ENCODE measurements at regions not wholly inside any gene's neighbourhood (a gene's known extent, or its start where the extent isn't known, plus 50 kb on each side); places are given as distances from the start of the nearest gene placed in this dataset.
"Not testable (repeated sequence)": the region's sequence is repeated elsewhere in the genome, so short reads cannot be mapped to it uniquely, and the experiment has no call there.

GRCh38 chr6:14559746-14560536, 442.4 kb downstream of the CD83 start:
- H3K4me1 ChIP-seq (ENCODE audit: control insufficient read depth, insufficient read depth, low read length), result peaks cover 12% of the 10 kb centered on the region
- H3K4me3 ChIP-seq (ENCODE audit: insufficient read depth, low read depth, low read length), result no peak overlapping the region
- H3K27me3 ChIP-seq (ENCODE audit: control insufficient read depth, insufficient read depth, low read length, poor library complexity, severe bottlenecking), result no peaks in the 10 kb centered on the region
- no peaks in the 10 kb centered on the region for H3K36me3 ChIP-seq (ENCODE audit: control insufficient read depth, insufficient read depth, low read length)
- H3K27ac ChIP-seq (ENCODE audit: insufficient read depth, low read depth, low read length, poor library complexity, severe bottlenecking), result no peak overlapping the region
- H3K9me3 ChIP-seq (ENCODE audit: control insufficient read depth, low read length), result no peaks in the 10 kb centered on the region
- 69 to 80% methylated on average over 3 of the region's 3 CpGs for WGBS, 2 experiments

DNA sequence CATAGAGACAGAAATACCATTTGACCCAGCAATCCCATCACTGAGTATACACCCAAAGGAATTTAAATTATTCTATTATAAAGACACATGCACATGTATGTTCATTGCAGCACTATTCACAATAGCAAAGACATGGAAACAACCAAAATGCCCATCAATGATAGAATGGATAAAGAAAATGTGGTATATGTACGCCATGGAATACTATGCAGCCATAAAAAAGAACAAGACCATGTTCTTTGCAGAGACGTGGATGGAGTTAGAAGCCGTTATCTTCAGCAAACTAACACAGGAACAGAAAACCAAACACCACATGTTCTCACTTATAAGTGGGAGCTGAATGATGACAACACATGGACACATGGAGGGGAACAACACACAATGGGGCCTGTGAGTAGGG, 444.0 kb downstream of the CD83 start:
- not testable (repeated sequence) for H3K4me3 ChIP-seq (ENCODE audit: insufficient read depth, low read depth, low read length); H3K27ac ChIP-seq (ENCODE audit: insufficient read depth, low read depth, low read length, poor library complexity, severe bottlenecking)
- 84 to 86% methylated on average over 2 to 3 of the region's 3 CpGs for WGBS, 2 experiments

DNA sequence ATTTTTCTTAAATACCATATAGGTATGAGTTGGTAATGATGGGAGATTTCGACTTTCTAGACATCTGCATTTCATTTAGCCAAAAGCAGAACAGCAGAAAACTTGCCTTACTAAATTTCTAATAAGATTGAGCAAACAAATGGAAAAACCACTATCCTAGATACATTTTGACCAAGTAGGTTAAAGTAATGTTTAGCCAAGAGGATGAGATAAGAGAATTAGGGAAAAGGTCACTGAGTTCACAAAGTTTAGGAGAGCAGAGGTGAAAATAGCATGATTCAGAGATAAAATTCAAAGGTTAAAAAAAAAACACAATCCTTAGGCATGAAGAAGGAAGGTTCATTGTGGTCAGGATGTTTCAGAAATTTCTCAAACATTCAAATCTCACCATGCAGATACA, 450.3 kb downstream of the CD83 start:
- peaks cover 7% of the 10 kb centered on the region for H3K4me1 ChIP-seq (ENCODE audit: control insufficient read depth, insufficient read depth, low read length)
- no peaks in the 10 kb centered on the region for H3K36me3 ChIP-seq (ENCODE audit: control insufficient read depth, insufficient read depth, low read length)
- H3K27ac ChIP-seq (ENCODE audit: insufficient read depth, low read depth, low read length, poor library complexity, severe bottlenecking), result no peak overlapping the region
- H3K9me3 ChIP-seq (ENCODE audit: control insufficient read depth, low read length), result no peaks in the 10 kb centered on the region
- no peak overlapping the region for H3K4me3 ChIP-seq (ENCODE audit: insufficient read depth, low read depth, low read length)
- no CpG with 5 or more reads among the region's 1 CpG for WGBS, 2 experiments
- no peaks in the 10 kb centered on the region for H3K27me3 ChIP-seq (ENCODE audit: control insufficient read depth, insufficient read depth, low read length, poor library complexity, severe bottlenecking)

More for the DNA sequence above, 444.0 kb downstream of the CD83 start:
- H3K27me3 ChIP-seq (ENCODE audit: control insufficient read depth, insufficient read depth, low read length, poor library complexity, severe bottlenecking); H3K36me3 ChIP-seq (ENCODE audit: control insufficient read depth, insufficient read depth, low read length); H3K9me3 ChIP-seq (ENCODE audit: control insufficient read depth, low read length): not testable (repeated sequence)
- peaks cover 12% of the 10 kb centered on the region for H3K4me1 ChIP-seq (ENCODE audit: control insufficient read depth, insufficient read depth, low read length)

- H3K36me3 ChIP-seq (ENCODE audit: control insufficient read depth, insufficient read depth, low read length), result no peaks in the 10 kb centered on the region
- no peaks in the 10 kb centered on the region for H3K9me3 ChIP-seq (ENCODE audit: control insufficient read depth, low read length)
- no peak overlapping the region for H3K27ac ChIP-seq (ENCODE audit: insufficient read depth, low read depth, low read length, poor library complexity, severe bottlenecking)
- H3K4me1 ChIP-seq (ENCODE audit: control insufficient read depth, insufficient read depth, low read length), result peaks cover 14% of the 10 kb centered on the region
- H3K4me3 ChIP-seq (ENCODE audit: insufficient read depth, low read depth, low read length), result no peak overlapping the region
- WGBS, 2 experiments, result 94 to 100% methylated on average over 1 of the region's 1 CpG
- H3K27me3 ChIP-seq (ENCODE audit: control insufficient read depth, insufficient read depth, low read length, poor library complexity, severe bottlenecking), result no peaks in the 10 kb centered on the region
Observed at GRCh38 chr6:14569394-14569793, 451.8 kb downstream of the CD83 start.

- not testable (repeated sequence) for H3K27me3 ChIP-seq (ENCODE audit: control insufficient read depth, insufficient read depth, low read length, poor library complexity, severe bottlenecking); H3K4me3 ChIP-seq (ENCODE audit: insufficient read depth, low read depth, low read length); H3K9me3 ChIP-seq (ENCODE audit: control insufficient read depth, low read length); H3K36me3 ChIP-seq (ENCODE audit: control insufficient read depth, insufficient read depth, low read length); H3K27ac ChIP-seq (ENCODE audit: insufficient read depth, low read depth, low read length, poor library complexity, severe bottlenecking)
- WGBS, 2 experiments, result 91 to 97% methylated on average over 5 of the region's 5 CpGs
- peaks cover 14% of the 10 kb centered on the region for H3K4me1 ChIP-seq (ENCODE audit: control insufficient read depth, insufficient read depth, low read length)
Observed at GRCh38 chr6:14569874-14570273, 452.3 kb downstream of the CD83 start.

- H3K27ac ChIP-seq (ENCODE audit: insufficient read depth, low read depth, low read length, poor library complexity, severe bottlenecking), result no peak overlapping the region
- H3K9me3 ChIP-seq (ENCODE audit: control insufficient read depth, low read length), result no peaks in the 10 kb centered on the region
- no peaks in the 10 kb centered on the region for H3K27me3 ChIP-seq (ENCODE audit: control insufficient read depth, insufficient read depth, low read length, poor library complexity, severe bottlenecking)
- H3K4me1 ChIP-seq (ENCODE audit: control insufficient read depth, insufficient read depth, low read length), result peaks cover 14% of the 10 kb centered on the region
- H3K4me3 ChIP-seq (ENCODE audit: insufficient read depth, low read depth, low read length), result no peak overlapping the region
- H3K36me3 ChIP-seq (ENCODE audit: control insufficient read depth, insufficient read depth, low read length), result no peaks in the 10 kb centered on the region
- 91% methylated on average over 8 of the region's 8 CpGs for WGBS, 2 experiments
Observed at GRCh38 chr6:14571001-14571400, 453.4 kb downstream of the CD83 start.

GRCh38 chr6:14571746-14572145, 454.2 kb downstream of the CD83 start:
- Histone ChIP-seq H3K36me3 (ENCODE audit: control insufficient read depth, insufficient read depth, low read length) (no peaks in the 10 kb centered on the region), H3K4me3 (ENCODE audit: insufficient read depth, low read depth, low read length) (no peak overlapping the region), H3K9me3 (ENCODE audit: control insufficient read depth, low read length) (no peaks in the 10 kb centered on the region), H3K27ac (ENCODE audit: insufficient read depth, low read depth, low read length, poor library complexity, severe bottlenecking) (no peak overlapping the region), H3K4me1 (ENCODE audit: control insufficient read depth, insufficient read depth, low read length) (peaks cover 14% of the 10 kb centered on the region), H3K27me3 (ENCODE audit: control insufficient read depth, insufficient read depth, low read length, poor library complexity, severe bottlenecking) (no peaks in the 10 kb centered on the region)
- 94% methylated on average over 7 of the region's 7 CpGs for WGBS, 2 experiments

DNA sequence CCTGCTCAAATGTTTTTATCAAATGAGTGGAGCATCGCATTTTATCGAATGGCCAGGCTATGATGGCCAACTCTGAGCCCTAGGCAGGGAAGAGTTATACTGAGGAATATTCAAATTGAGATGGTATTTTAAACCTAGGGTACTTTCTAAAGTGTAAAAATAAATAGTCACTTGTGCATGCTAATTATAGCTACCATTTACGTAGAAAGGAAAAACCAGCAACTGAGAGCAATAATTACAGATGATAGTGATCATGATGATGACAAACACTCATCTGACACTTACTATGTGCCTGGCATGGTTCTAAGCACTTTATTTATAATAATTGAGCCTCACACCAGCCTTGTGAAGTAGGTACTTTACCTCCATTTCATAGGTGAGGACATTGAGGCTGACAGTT, 455.7 kb downstream of the CD83 start:
- WGBS, 2 experiments, result 90 to 98% methylated on average over 3 of the region's 3 CpGs

DNA sequence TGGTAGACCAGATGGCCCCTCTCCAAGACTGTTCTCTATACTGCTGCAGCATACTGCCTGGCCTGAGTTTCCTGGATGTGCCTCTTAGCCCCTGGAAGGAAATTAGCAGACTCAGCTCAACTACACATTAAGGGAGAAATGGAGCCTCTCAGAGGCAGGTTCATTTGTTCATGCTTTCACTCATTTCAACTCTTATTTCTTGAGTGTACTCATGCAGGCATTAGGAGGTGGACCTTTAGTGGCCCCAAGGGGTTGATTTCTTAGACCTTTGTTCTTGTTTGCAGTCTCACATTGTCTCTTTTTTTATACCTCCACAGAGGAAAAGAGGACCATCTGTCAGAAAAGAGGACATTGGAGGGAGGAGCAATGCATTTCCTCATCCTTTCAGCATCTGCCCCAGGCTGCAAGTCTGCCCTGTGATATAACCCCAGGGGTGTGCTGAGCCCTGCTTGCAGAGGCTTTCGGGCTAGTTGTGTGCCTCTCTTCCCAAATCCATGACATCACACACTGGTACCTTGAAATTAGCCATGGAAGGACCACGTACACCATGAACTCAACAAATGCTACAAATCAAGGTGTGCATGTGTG, 456.2 kb downstream of the CD83 start:
- Histone ChIP-seq H3K27me3 (ENCODE audit: control insufficient read depth, insufficient read depth, low read length, poor library complexity, severe bottlenecking) (no peaks in the 10 kb centered on the region), H3K9me3 (ENCODE audit: control insufficient read depth, low read length) (no peaks in the 10 kb centered on the region), H3K27ac (ENCODE audit: insufficient read depth, low read depth, low read length, poor library complexity, severe bottlenecking) (no peak overlapping the region), H3K4me3 (ENCODE audit: insufficient read depth, low read depth, low read length) (no peak overlapping the region), H3K36me3 (ENCODE audit: control insufficient read depth, insufficient read depth, low read length) (no peaks in the 10 kb centered on the region), H3K4me1 (ENCODE audit: control insufficient read depth, insufficient read depth, low read length) (peaks cover 12% of the 10 kb centered on the region)
- WGBS, 2 experiments, result 84 to 86% methylated on average over 2 of the region's 2 CpGs

More for the DNA sequence above, 455.7 kb downstream of the CD83 start:
- Histone ChIP-seq H3K27me3 (ENCODE audit: control insufficient read depth, insufficient read depth, low read length, poor library complexity, severe bottlenecking) (no peaks in the 10 kb centered on the region), H3K4me3 (ENCODE audit: insufficient read depth, low read depth, low read length) (no peak overlapping the region), H3K4me1 (ENCODE audit: control insufficient read depth, insufficient read depth, low read length) (peaks cover 14% of the 10 kb centered on the region), H3K9me3 (ENCODE audit: control insufficient read depth, low read length) (no peaks in the 10 kb centered on the region), H3K27ac (ENCODE audit: insufficient read depth, low read depth, low read length, poor library complexity, severe bottlenecking) (no peak overlapping the region), H3K36me3 (ENCODE audit: control insufficient read depth, insufficient read depth, low read length) (no peaks in the 10 kb centered on the region)

- no peaks in the 10 kb centered on the region for H3K27me3 ChIP-seq (ENCODE audit: control insufficient read depth, insufficient read depth, low read length, poor library complexity, severe bottlenecking)
- H3K4me3 ChIP-seq (ENCODE audit: insufficient read depth, low read depth, low read length), result no peak overlapping the region
- no peaks in the 10 kb centered on the region for H3K36me3 ChIP-seq (ENCODE audit: control insufficient read depth, insufficient read depth, low read length)
- no peaks in the 10 kb centered on the region for H3K9me3 ChIP-seq (ENCODE audit: control insufficient read depth, low read length)
- peaks cover 6% of the 10 kb centered on the region for H3K4me1 ChIP-seq (ENCODE audit: control insufficient read depth, insufficient read depth, low read length)
- WGBS, 2 experiments, result 86% methylated on average over 1 of the region's 1 CpG; no CpG with 5 or more reads in 1 of the 2 experiments
- no peak overlapping the region for H3K27ac ChIP-seq (ENCODE audit: insufficient read depth, low read depth, low read length, poor library complexity, severe bottlenecking)
Observed at GRCh38 chr6:14575961-14576360, 458.4 kb downstream of the CD83 start.
